Nephron progenitor cell (in vitro differentiated cells): ENCODE measurements at regions not wholly inside any gene's neighbourhood (a gene's known extent, or its start where the extent isn't known, plus 50 kb on each side); places are given as distances from the start of the nearest gene placed in this dataset.

ENCODE experiments used
- DNase-seq: peaks from one replicate; pipeline ENCODE4 v3.0.0; 2021
- H3K27ac Mint-ChIP-seq: 2 replicates; pipeline ENCODE4 v1.8.0; 2021; ENCODE audit warnings: mild to moderate bottlenecking, moderate library complexity, mixed read lengths
- H3K27me3 Mint-ChIP-seq: 2 replicates; pipeline ENCODE4 v1.8.0; 2021; ENCODE audit warnings: mild to moderate bottlenecking, low read depth, mixed read lengths; ENCODE audit not compliant: poor library complexity
- H3K36me3 Mint-ChIP-seq: 2 replicates; pipeline ENCODE4 v1.8.0; 2021; ENCODE audit warnings: low read depth, mixed read lengths
- H3K4me1 Mint-ChIP-seq: 2 replicates; pipeline ENCODE4 v1.8.0; 2021; ENCODE audit warnings: mixed read lengths
- H3K4me3 Mint-ChIP-seq: 2 replicates; pipeline ENCODE4 v1.8.0; 2021; ENCODE audit warnings: mild to moderate bottlenecking, moderate library complexity, mixed read lengths
- H3K9me3 Mint-ChIP-seq: 2 replicates; pipeline ENCODE4 v1.8.0; 2021; ENCODE audit warnings: mild to moderate bottlenecking, moderate library complexity, mixed read lengths
- CTCF ChIP-seq: fragments of 200-600 bp; sonication (generic); IDR thresholded peaks from 2 replicates; pipeline ENCODE4 v1.5.0; 2021; ENCODE audit warnings: antibody characterized with exemption

GRCh38 chr3:33994568-33994967 is 196.1 kb downstream of the PDCD6IP start:
- no peak for TF ChIP-seq CTCF
- H3K36me3 Mint-ChIP-seq, result peaks cover 13% of the 10 kb centered on the region
- H3K9me3 Mint-ChIP-seq, result peaks cover 29% of the 10 kb centered on the region
- no peak overlapping the region for H3K27ac Mint-ChIP-seq
- no peaks in the 10 kb centered on the region for H3K27me3 Mint-ChIP-seq
- no peaks in the 10 kb centered on the region for H3K4me1 Mint-ChIP-seq
- no peak overlapping the region for H3K4me3 Mint-ChIP-seq
- DNase-seq, result no peak

- no peak overlapping the region for H3K4me3 Mint-ChIP-seq
- DNase-seq, result no peak
- no peak for TF ChIP-seq CTCF
- H3K27ac Mint-ChIP-seq, result no peak overlapping the region
- H3K36me3 Mint-ChIP-seq, result peaks cover 9% of the 10 kb centered on the region
- H3K27me3 Mint-ChIP-seq, result peaks cover 2% of the 10 kb centered on the region
- H3K4me1 Mint-ChIP-seq, result peaks cover 19% of the 10 kb centered on the region
- H3K9me3 Mint-ChIP-seq, result peaks cover 17% of the 10 kb centered on the region
Measured at GRCh38 chr3:34000301-34000700, 201.9 kb downstream of the PDCD6IP start.

- no peak for TF ChIP-seq CTCF
- peaks cover 9% of the 10 kb centered on the region for H3K36me3 Mint-ChIP-seq
- peaks cover 2% of the 10 kb centered on the region for H3K27me3 Mint-ChIP-seq
- H3K4me3 Mint-ChIP-seq, result no peak overlapping the region
- DNase-seq, result no peak
- peak overlapping the region; percentile 41 for H3K27ac Mint-ChIP-seq
- H3K4me1 Mint-ChIP-seq, result peaks cover 23% of the 10 kb centered on the region
- peaks cover 10% of the 10 kb centered on the region for H3K9me3 Mint-ChIP-seq
Measured at GRCh38 chr3:34001022-34001421, 202.6 kb downstream of the PDCD6IP start.

GRCh38 chr3:34001990-34002389 is 203.6 kb downstream of the PDCD6IP start:
- H3K27ac Mint-ChIP-seq, result no peak overlapping the region
- no peaks in the 10 kb centered on the region for H3K36me3 Mint-ChIP-seq
- peaks cover under 1% of the 10 kb centered on the region for H3K9me3 Mint-ChIP-seq
- peaks cover 23% of the 10 kb centered on the region for H3K4me1 Mint-ChIP-seq
- no peak overlapping the region for H3K4me3 Mint-ChIP-seq
- no peak for DNase-seq
- peaks cover 2% of the 10 kb centered on the region for H3K27me3 Mint-ChIP-seq
- no peak for TF ChIP-seq CTCF

- H3K27ac Mint-ChIP-seq, result no peak overlapping the region
- no peaks in the 10 kb centered on the region for H3K9me3 Mint-ChIP-seq
- no peak for TF ChIP-seq CTCF
- no peak overlapping the region for H3K4me3 Mint-ChIP-seq
- no peaks in the 10 kb centered on the region for H3K36me3 Mint-ChIP-seq
- peaks cover 23% of the 10 kb centered on the region for H3K4me1 Mint-ChIP-seq
- peaks cover 2% of the 10 kb centered on the region for H3K27me3 Mint-ChIP-seq
- no peak for DNase-seq
Measured at GRCh38 chr3:34002569-34003100, 204.2 kb downstream of the PDCD6IP start.

- no peaks in the 10 kb centered on the region for H3K36me3 Mint-ChIP-seq
- H3K4me1 Mint-ChIP-seq, result peaks cover 34% of the 10 kb centered on the region
- DNase-seq, result no peak
- H3K27ac Mint-ChIP-seq, result no peak overlapping the region
- no peaks in the 10 kb centered on the region for H3K9me3 Mint-ChIP-seq
- H3K4me3 Mint-ChIP-seq, result no peak overlapping the region
- H3K27me3 Mint-ChIP-seq, result peaks cover 2% of the 10 kb centered on the region
- TF ChIP-seq CTCF, result no peak
Measured at GRCh38 chr3:34005886-34006285, 207.5 kb downstream of the PDCD6IP start.
